ENCODE measurements at regions not wholly inside any gene's neighbourhood (a gene's known extent, or its start where the extent isn't known, plus 50 kb on each side); places are given as distances from the start of the nearest gene placed in this dataset.

- DNase-seq, result no peak
Measured at GRCh38 chr9:776086-776485, 65.4 kb upstream of the DMRT1 start.

- DNase-seq, result no peak
Measured at GRCh38 chr9:777978-778377, 63.5 kb upstream of the DMRT1 start.

GRCh38 chr9:784202-784601 is 57.3 kb upstream of the DMRT1 start:
- DNase-seq, result no peak

- no peak for DNase-seq
Measured at GRCh38 chr9:784916-785315, 56.6 kb upstream of the DMRT1 start.

GRCh38 chr9:785997-786396 is 55.5 kb upstream of the DMRT1 start:
- no peak for DNase-seq

- no peak for DNase-seq
Measured at GRCh38 chr9:786405-786804, 55.1 kb upstream of the DMRT1 start.

GRCh38 chr9:788777-789176 is 52.7 kb upstream of the DMRT1 start:
- no peak for DNase-seq

Data from CD4-positive, alpha-beta T cell treated with Interleukin-12 subunit alpha and Interleukin-12 subunit beta, for 1 hour (primary cell).